A549 (cell line): ENCODE measurements at regions not wholly inside any gene's neighbourhood (a gene's known extent, or its start where the extent isn't known, plus 50 kb on each side); places are given as distances from the start of the nearest gene placed in this dataset.
"Not testable (repeated sequence)": the region's sequence is repeated elsewhere in the genome, so short reads cannot be mapped to it uniquely, and the experiment has no call there.

ENCODE experiments used
- TF ChIP-seq, protein P1 (sequence below): fragments of 150-350 bp; IDR thresholded peaks from 2 replicates; pipeline ENCODE4 v1.6.1; 2014; ENCODE audit warnings: low read depth, mild to moderate bottlenecking, low read length
- TF ChIP-seq, protein P2 (sequence below): fragments of >200 bp; sonication (Bioruptor Twin); formaldehyde crosslinking; IDR thresholded peaks from 3 replicates; pipeline ENCODE4 v1.6.1; 2016
- TF ChIP-seq, protein P3 (sequence below): fragments of >200 bp; sonication (Bioruptor Twin); formaldehyde crosslinking; IDR thresholded peaks from 3 replicates; pipeline ENCODE4 v1.5.1; 2016

DNA sequence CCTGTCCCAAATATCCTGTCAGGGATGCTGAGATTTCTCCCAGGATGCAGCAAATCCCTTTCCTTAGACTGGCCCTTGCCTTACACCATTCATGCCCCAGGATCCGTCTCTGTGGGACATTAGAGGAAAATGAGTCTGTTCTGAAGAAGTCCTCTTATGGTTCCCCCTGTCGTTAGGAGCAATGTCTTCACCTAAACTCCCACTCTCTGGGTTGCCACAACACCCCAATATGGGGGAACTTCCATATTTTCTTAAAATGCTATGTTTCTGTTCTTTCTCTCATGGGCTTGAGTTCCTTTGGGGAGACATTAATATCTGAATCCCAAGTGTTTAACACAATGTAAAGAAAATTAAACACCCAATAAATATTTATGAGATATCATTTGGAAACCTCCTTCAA lies 138.5 kb downstream of the PPIAL4G start:
- TF ChIP-seq, protein P1, sequence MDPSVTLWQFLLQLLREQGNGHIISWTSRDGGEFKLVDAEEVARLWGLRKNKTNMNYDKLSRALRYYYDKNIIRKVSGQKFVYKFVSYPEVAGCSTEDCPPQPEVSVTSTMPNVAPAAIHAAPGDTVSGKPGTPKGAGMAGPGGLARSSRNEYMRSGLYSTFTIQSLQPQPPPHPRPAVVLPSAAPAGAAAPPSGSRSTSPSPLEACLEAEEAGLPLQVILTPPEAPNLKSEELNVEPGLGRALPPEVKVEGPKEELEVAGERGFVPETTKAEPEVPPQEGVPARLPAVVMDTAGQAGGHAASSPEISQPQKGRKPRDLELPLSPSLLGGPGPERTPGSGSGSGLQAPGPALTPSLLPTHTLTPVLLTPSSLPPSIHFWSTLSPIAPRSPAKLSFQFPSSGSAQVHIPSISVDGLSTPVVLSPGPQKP: not testable (repeated sequence)
- TF ChIP-seq, protein P2, sequence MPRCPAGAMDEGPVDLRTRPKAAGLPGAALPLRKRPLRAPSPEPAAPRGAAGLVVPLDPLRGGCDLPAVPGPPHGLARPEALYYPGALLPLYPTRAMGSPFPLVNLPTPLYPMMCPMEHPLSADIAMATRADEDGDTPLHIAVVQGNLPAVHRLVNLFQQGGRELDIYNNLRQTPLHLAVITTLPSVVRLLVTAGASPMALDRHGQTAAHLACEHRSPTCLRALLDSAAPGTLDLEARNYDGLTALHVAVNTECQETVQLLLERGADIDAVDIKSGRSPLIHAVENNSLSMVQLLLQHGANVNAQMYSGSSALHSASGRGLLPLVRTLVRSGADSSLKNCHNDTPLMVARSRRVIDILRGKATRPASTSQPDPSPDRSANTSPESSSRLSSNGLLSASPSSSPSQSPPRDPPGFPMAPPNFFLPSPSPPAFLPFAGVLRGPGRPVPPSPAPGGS: not testable (repeated sequence)
- TF ChIP-seq, protein P3, sequence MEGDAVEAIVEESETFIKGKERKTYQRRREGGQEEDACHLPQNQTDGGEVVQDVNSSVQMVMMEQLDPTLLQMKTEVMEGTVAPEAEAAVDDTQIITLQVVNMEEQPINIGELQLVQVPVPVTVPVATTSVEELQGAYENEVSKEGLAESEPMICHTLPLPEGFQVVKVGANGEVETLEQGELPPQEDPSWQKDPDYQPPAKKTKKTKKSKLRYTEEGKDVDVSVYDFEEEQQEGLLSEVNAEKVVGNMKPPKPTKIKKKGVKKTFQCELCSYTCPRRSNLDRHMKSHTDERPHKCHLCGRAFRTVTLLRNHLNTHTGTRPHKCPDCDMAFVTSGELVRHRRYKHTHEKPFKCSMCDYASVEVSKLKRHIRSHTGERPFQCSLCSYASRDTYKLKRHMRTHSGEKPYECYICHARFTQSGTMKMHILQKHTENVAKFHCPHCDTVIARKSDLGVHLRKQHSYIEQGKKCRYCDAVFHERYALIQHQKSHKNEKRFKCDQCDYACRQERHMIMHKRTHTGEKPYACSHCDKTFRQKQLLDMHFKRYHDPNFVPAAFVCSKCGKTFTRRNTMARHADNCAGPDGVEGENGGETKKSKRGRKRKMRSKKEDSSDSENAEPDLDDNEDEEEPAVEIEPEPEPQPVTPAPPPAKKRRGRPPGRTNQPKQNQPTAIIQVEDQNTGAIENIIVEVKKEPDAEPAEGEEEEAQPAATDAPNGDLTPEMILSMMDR: not testable (repeated sequence)
